Lower lobe of right lung (tissue), 2 donors: ENCODE measurements at regions not wholly inside any gene's neighbourhood (a gene's known extent, or its start where the extent isn't known, plus 50 kb on each side); places are given as distances from the start of the nearest gene placed in this dataset.

Experiments
- ATAC-seq, 2 donors: fragments of 200-7000 bp; cut with Tn5 transposase; one replicate each; pipeline ENCODE4 v1.9.1; 2020 to 2022; ENCODE audit warnings: mild to moderate bottlenecking in 2 of 2, moderate library complexity in 2 of 2
- DNase-seq: peaks from one replicate; pipeline ENCODE4 v3.0.0-alpha.2; 2020
- H3K27ac ChIP-seq: fragments of 200-600 bp; one replicate; pipeline ENCODE4 v1.8.0; 2022
- H3K27me3 ChIP-seq: fragments of 200-600 bp; one replicate; pipeline ENCODE4 v1.8.0; 2022; ENCODE audit warnings: low read depth
- H3K36me3 ChIP-seq: fragments of 200-600 bp; one replicate; pipeline ENCODE4 v1.8.0; 2022; ENCODE audit warnings: mild to moderate bottlenecking
- H3K4me1 ChIP-seq: fragments of 200-600 bp; one replicate; pipeline ENCODE4 v1.8.0; 2022
- H3K4me3 ChIP-seq: fragments of 200-600 bp; one replicate; pipeline ENCODE4 v1.8.0; 2022; ENCODE audit warnings: mild to moderate bottlenecking
- H3K9me3 ChIP-seq: fragments of 200-600 bp; one replicate; pipeline ENCODE4 v1.8.0; 2022
- CTCF ChIP-seq: fragments of 200-600 bp; IDR thresholded peaks from one replicate; pipeline ENCODE4 v1.8.0; 2022; ENCODE audit warnings: antibody characterized with exemption, mild to moderate bottlenecking
- intact Hi-C: fragments of 100-400 bp; cut with DNase I; formaldehyde crosslinking; loops from one replicate; pipeline ENCODE4 v1.11.0; 2022
- donor health status: DM: no; HTN: yes; CAD: no; lungs with severe emphysema.

GRCh38 chr5:145347026-145347616 is 488.0 kb downstream of the PRELID2 start:
- H3K27ac ChIP-seq, result no peak overlapping the region
- no peaks in the 10 kb centered on the region for H3K9me3 ChIP-seq
- intact Hi-C loops, result no loop called here
- H3K36me3 ChIP-seq, result no peaks in the 10 kb centered on the region
- peak; percentile 36 for TF ChIP-seq CTCF
- DNase-seq (no peak), ATAC-seq (no peak)
- H3K4me3 ChIP-seq, result no peak overlapping the region
- H3K27me3 ChIP-seq, result no peaks in the 10 kb centered on the region
- H3K4me1 ChIP-seq, result no peaks in the 10 kb centered on the region

- Histone ChIP-seq H3K27me3 (no peaks in the 10 kb centered on the region), H3K36me3 (no peaks in the 10 kb centered on the region), H3K4me3 (no peak overlapping the region), H3K9me3 (no peaks in the 10 kb centered on the region), H3K4me1 (no peaks in the 10 kb centered on the region), H3K27ac (no peak overlapping the region)
- DNase-seq (no peak), ATAC-seq (no peak)
- TF ChIP-seq CTCF, result no peak
- intact Hi-C loops, result no loop called here
Measured at GRCh38 chr5:145345511-145346287, 489.4 kb downstream of the PRELID2 start.

- ATAC-seq (no peak), DNase-seq (no peak)
- Histone ChIP-seq H3K4me3 (no peak overlapping the region), H3K27me3 (no peaks in the 10 kb centered on the region), H3K4me1 (no peaks in the 10 kb centered on the region), H3K9me3 (no peaks in the 10 kb centered on the region), H3K27ac (no peak overlapping the region), H3K36me3 (no peaks in the 10 kb centered on the region)
- TF ChIP-seq CTCF, result no peak
- intact Hi-C loops, result no loop called here
Measured at GRCh38 chr5:145341842-145342241, 493.3 kb downstream of the PRELID2 start.

GRCh38 chr5:145340099-145340498 is 495.0 kb downstream of the PRELID2 start:
- Histone ChIP-seq H3K4me3 (no peak overlapping the region), H3K27me3 (no peaks in the 10 kb centered on the region), H3K27ac (no peak overlapping the region), H3K9me3 (peaks cover under 1% of the 10 kb centered on the region), H3K4me1 (no peaks in the 10 kb centered on the region), H3K36me3 (no peaks in the 10 kb centered on the region)
- ATAC-seq (no peak), DNase-seq (no peak)
- TF ChIP-seq CTCF, result no peak
- intact Hi-C loops, result no loop called here

GRCh38 chr5:145324767-145325479 is 510.2 kb downstream of the PRELID2 start:
- TF ChIP-seq CTCF, result no peak
- DNase-seq (no peak), ATAC-seq (no peak)
- Histone ChIP-seq H3K9me3 (peaks cover 5% of the 10 kb centered on the region), H3K4me1 (no peaks in the 10 kb centered on the region), H3K36me3 (no peaks in the 10 kb centered on the region), H3K4me3 (no peak overlapping the region), H3K27ac (no peak overlapping the region), H3K27me3 (no peaks in the 10 kb centered on the region)
- intact Hi-C loops, result no loop called here
